Activated T-helper 9 cell treated with anti-CD3 and anti-CD28 coated beads, Interleukin-2, amount 50 U/mL, for 16 hours (primary cell): ENCODE measurements at regions not wholly inside any gene's neighbourhood (a gene's known extent, or its start where the extent isn't known, plus 50 kb on each side); places are given as distances from the start of the nearest gene placed in this dataset.

Experiments
- DNase-seq: peaks from one replicate; pipeline ENCODE4 v3.0.0-alpha.2; 2020; ENCODE audit warnings: low read depth

- no peak for DNase-seq
Observed at GRCh38 chr3:106533788-106534160, 665.0 kb upstream of the CBLB start.

GRCh38 chr3:106534206-106534605, 665.4 kb upstream of the CBLB start:
- peak; percentile 43 for DNase-seq

DNA sequence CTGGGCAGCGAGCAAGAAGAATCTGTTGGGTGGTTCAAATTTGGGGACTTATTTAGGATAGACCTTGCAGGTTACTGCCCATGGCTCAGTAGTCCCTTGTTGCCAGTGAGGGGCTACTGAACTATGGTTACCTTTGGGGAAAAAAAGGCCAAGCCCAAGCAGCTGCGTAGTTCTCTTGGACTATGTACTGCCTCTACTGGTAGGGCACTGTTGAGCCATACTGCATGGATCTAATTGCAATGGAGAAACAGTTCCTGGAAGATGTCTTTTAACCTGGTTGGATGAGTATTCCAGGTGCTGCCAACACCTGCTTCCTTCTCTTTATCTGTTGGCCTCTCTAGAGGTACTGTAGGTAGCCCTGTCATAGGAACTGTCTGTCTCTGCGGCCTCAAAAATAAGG, 671.9 kb upstream of the CBLB start:
- no peak for DNase-seq

DNA sequence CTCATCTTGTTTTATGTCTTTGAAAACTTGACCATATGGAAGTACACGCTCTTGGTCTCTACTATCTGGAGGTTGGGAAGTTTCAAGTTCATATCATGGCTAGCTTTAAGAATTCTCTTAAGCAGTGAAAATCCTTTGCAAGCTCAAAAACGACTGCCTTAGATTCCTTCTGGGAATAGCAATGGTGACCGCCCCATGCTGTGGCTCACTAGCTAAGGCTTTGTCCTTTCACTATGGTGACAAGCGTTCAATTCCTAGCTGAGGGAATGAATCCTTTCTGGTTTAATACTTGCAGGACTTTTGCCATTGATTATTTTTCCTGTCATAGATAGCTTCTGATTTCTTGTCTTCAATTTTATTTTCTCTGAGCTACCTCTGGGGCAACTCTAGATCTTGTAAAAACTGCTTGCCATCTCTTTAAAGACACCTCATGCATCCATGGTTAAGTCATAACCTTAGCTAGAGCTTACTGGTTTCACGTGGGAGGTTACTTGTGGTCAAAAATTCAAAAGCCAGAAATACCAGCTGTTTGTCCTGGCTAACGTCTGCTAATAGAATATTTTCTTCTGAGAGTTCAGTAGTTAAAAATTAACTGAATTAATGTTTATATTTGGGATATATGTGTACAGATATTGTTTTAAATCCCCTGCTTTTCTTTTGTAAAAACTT, 673.4 kb upstream of the CBLB start:
- no peak for DNase-seq

DNA sequence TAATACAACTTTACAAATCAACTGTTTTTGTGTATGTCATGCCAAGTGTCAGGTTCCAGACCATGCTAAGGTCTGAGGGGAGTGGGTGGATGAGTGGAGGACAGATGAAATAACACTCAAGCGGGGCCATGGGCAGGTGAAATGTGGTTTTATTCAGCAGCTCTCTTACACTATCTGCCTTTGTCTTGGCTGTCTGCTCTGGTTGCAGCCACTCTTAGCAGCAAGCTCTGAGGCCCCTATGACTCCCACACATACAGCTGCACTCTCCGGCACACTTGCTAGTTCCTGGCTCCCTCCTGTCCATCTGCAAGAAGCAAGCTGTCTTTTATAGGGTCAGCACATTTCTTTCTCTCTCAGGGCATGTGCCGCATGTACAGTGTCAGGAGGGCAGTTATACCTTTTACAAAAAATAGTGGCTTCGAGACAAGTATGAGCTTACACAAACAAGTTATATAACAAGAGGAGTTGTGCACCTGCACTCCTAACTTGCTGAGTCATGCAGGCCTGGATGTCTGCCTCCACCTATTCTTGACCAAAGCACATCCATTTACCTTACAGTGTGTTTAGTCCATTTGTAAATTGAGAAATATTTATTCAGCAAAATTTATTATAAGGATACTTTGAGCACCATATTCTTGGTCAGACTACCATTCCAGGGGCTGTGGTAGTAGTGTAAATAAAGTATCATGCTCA, 683.7 kb upstream of the CBLB start:
- no peak for DNase-seq

- no peak for DNase-seq
Observed at GRCh38 chr3:106560451-106560966, 691.7 kb upstream of the CBLB start.

- no peak for DNase-seq
Observed at GRCh38 chr3:106566277-106566676, 697.5 kb upstream of the CBLB start.

DNA sequence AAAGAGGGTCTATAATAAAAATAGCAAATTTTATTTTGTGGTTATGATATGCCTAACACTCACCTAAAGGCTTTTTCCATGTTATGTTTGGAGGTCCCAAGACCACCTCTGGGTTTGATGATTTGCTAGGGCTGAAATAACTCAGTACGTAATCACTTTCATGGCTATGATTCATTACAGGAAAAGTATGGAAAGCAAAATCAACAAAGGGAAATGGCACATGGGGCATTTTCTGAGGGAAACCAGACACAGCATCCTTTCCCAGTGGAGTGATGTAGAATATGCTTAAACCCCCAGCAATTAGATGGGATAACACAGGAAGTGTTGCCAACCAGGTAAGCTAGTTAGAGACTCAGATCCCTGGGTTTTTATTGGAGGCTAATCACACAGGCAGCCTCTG, 701.6 kb upstream of the CBLB start:
- no peak for DNase-seq

GRCh38 chr3:106573605-106574004, 704.8 kb upstream of the CBLB start:
- DNase-seq = no peak

DNA sequence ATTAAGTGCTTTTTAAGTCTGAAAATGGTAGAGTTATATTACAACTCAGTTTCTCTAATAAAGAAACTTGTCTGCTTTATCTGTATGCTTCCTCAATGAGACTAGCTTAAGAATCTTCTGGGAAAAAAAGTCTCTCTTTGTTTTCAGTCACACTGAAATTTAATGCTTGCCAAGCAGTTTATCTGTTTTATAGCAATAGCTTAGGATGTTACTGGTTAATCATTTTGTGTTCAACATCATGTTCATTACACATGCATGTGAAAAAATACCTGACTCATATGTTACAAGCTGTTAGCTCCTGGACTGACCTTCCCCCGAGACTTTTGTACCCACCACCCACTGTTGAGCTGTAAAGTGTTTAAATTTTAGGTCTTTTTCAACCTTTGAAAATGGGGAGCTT, 706.2 kb upstream of the CBLB start:
- DNase-seq = no peak

- no peak for DNase-seq
Observed at GRCh38 chr3:106577241-106577640, 708.4 kb upstream of the CBLB start.

- DNase-seq = no peak
Observed at GRCh38 chr3:106578911-106579310, 710.1 kb upstream of the CBLB start.

DNA sequence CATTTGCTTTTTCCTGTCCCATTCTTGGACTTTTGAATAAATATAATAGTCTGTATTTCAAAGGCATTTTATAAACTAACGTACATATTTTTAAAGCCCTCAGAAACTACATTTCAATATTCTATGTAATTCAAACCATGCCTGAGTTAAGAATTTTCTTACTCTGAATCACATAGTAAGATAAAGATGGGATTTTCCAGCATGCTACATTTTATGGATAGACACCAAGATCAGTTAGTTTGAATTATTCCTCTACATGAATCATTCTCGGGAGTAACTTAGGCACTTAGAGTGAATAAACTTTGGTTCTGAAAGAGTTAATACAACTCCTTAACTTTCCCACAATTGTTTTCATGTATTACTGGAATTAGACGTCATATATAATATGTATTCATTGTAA, 713.3 kb upstream of the CBLB start:
- no peak for DNase-seq

- DNase-seq = no peak
Observed at GRCh38 chr3:106587551-106587950, 718.7 kb upstream of the CBLB start.

GRCh38 chr3:106588739-106589138, 719.9 kb upstream of the CBLB start:
- DNase-seq = no peak

- DNase-seq = no peak
Observed at GRCh38 chr3:106589311-106589942, 720.6 kb upstream of the CBLB start.

- no peak for DNase-seq
Observed at GRCh38 chr3:106590216-106590615, 721.4 kb upstream of the CBLB start.

DNA sequence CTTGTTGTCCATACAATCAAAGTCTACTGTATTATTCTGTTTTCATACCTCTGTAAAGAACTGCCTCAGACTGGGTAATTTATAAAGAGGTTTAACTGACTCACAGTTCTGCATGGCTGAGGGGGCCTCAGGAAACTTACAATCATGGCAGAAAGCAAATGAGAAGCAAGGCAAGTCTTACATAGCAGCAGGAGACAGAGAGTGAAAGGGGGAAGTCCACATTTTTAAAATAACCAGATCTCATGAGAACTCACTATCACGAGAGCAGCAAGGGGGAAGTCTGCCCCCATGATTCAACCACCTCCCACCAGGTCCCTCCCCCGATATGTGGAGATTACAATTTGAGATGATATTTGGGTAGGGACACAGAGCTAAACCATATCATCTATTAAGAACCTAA, 724.6 kb upstream of the CBLB start:
- DNase-seq = no peak

GRCh38 chr3:106609666-106610301, 741.0 kb upstream of the CBLB start:
- DNase-seq = peak; percentile 30

DNA sequence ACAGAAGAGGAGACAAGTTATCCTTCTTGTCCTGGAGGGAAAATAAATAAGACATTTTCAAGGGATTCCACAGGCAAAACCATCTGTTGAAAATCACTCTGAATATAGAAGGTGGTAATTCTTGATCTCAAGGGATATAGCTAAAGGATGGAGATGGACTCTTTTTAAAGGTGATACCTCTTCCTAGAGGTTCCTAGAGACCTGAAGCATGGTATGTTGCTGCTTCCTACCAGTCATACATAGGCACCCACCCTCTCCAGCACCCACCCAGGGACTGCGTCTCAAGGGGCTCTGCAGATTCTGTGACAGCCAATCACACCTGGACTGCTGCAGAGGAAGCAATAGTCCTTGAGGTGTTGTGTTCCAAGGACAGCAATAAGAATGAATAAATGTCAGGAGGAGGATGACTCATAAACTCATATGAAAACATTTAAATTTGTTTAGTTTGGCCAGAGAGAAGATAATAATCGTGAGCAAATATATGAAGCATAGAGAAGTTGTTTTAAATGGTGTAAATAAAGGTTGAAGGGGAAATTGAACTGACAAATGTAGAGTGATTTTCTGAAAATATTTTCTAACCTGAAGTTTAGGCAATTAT, 741.6 kb upstream of the CBLB start:
- no peak for DNase-seq

- DNase-seq = no peak
Observed at GRCh38 chr3:106611116-106611515, 742.3 kb upstream of the CBLB start.

- no peak for DNase-seq
Observed at GRCh38 chr3:106611841-106612240, 743.0 kb upstream of the CBLB start.
